ENCODE measurements at regions not wholly inside any gene's neighbourhood (a gene's known extent, or its start where the extent isn't known, plus 50 kb on each side); places are given as distances from the start of the nearest gene placed in this dataset.

DNA sequence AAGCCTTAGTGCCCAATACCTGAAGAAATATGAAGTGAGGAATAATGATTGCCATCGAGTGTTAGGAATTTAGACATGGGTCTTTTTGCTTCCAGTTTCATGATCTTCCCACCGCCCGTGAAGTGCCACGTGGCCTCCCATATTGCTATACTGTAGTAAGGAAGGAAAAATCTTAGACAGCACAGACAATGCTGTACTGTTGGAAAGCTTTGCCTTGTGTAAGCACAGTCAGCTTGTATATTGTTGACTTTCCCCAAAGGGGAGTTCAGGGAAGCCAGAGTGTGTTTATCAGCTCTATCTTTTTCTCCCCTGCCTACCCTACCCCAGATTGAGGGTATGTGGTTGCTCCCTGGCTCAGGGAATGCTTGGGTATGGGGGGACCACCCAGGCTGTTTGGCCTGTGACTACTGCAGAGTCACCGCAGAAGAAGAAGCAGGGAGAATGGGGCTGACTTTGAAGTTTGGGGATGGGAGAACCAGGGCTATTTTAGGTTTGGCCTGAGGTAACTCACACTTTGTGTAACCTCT, 161.8 kb upstream of the MEF2C start:
- DNase-seq: no peak

DNA sequence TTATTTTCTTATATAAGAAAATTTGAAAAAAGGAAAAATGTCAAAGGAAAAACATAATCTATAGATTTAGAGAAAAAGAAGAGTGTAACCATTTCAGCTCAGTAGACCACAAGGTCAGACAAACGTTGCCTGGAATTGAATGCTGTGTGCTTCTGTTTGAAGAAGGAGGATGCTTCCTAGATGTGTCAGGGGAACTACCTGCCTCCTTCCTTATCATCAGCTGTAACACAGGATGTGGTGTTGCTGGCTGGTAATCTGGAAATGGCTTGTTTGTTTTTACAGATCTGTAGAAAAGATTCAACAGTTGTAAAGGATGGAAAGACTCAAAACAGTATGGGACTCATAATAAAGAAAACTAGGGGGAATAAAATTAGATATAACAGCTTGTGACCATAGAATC, 160.7 kb upstream of the MEF2C start:
- no peak for DNase-seq

DNA sequence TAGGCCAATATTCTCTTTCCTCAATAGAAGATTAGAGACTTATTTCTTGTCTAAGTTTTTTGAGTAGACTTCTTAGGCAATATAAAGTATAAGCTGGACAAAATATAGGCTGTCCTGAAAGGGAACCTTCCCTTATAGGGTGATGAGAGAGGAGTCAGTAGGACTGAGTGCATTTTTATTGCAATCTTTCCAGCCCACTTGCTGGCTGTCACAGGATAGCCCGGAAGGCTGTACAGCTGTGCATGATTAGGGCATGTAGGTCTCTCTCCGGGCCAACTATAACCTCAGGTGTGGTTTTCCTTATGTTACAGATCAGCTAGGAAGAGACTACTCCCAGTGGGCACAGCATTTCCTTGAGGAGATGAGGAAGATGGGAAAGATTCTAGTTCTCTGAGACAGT, 159.8 kb upstream of the MEF2C start:
- no peak for DNase-seq

DNA sequence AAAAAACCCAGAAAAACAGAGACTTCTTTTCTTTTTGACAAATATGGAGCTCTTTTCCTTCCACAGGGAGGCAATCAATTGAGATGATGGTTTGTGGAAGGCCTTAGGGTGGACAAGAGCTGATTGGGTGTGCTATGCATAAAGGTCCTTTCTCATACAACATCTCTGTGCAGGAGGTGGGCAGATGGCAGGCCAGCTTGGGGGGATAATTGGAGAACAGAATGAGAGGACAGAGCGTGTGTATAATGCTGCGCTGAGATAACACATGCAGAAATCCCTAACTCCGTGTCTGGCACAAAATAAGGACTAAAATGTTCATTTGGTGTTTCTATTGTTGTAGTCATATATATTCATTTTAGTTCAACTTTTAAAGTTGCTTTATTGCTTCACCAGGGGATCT, 159.0 kb upstream of the MEF2C start:
- no peak for DNase-seq

DNA sequence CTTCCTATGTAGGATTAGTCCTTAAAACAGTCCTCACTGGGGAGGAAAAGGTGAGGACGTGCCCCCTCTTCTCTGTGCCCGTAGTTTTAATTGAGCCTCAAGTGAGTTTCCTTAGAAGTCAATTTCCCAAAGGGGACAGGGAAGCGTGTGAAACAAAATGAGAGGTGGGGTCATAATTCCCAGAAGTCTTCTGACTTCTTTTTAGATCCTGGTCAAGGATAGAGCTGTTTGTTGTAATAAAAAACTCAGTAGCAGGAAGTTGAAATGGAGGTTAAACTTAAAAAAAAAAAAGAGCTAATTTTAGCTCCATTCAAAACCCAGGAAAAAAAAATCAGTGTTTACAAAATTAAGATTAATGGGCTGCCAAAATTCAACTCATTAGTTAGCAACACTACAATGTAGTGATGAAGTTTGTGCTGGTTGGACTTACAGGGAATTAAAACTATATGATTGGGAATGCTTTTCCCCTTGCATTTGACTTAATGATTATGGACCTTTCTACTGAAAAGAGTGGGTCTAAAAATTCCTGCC, 158.3 kb upstream of the MEF2C start:
- no peak for DNase-seq

DNA sequence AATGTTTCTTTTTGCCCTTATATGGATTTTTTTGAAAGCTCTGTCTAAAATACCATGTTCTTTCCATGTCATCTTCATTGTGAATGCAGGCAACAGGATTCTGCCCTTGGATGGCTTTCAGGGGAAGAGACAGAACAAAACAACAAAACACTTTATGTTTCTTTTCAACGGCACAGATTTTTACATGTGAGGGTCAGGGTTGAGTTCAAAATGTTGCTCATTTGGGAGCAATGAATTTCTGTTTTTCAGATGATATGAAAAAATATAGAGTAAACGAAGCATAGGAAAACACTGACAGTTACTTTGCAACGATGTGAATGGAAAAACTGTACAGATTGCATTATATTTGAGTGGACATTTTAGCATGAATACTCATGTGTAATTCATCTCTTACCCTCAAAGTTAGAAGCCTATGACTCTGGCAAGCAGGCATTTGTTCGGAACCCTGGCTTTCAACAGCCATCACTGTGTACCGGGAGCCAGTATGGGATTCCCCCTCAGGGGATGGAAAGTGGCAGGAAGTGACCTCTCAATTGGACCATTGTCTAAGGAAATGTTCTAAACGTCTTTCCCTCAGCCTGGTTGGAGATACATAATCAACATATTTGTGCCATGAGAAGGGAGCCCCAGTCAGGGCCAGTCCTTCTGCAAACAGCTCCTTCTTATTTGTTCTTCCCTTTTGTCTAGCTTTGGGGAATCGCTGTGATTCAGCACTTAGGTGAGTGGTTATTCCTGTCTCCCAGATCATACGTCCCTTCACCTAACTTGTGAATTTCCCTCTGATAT, 153.9 kb upstream of the MEF2C start:
- no peak for DNase-seq

DNA sequence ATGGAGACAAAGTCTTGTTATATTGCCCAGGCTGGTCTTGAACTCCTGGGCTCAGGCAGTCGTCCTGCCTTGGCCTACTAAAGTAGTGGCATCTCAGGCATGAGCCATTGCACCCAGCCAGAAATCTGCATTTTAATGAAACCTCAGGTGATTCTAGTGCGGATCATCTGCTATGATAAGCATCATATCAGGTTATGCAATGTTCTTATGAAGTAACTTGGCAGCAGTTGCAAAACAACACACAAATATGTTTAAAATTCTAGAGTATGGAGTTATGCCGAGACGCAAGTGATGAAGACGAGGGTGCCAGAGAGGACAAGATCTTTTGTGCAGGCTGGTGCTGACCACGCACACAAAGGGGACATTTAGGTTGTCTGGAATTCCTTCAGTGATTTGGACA, 153.2 kb upstream of the MEF2C start:
- DNase-seq: no peak

DNA sequence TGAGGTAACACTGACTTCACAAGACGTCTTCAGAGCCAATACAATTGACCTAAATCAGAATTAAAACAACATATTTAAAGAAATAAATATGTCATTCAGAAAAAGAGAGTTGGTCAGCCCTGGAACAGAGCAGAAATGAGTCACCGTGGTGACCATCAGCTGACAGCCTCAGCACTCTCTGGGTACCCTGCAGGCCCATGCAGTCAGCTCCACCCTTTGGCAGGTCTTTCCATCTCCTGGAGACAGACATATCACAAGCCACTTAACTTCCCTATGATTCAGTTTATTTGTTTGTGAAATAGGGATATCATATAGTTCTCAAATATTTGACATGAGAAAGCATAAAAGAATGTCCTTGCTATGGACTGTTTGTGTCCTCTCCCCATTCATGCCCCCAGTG, 151.6 kb upstream of the MEF2C start:
- no peak for DNase-seq

DNA sequence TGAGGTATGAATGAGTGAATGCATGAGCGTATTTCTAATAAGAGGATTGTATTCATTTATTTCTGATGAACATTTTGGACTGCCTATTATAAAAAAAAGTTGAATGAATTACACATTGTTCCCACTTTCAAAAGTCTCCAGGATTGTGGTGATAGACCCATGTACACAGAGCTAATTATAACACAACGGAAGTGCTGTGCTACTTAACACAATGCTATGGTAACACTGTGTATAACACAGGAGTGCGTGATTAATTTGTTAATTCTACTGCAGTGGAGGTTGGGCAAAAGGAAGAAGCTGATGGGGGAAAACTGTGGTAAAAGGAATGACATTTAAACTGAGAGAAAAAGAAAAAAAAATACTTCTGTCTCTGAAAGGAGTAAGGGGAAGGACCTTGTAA, 147.8 kb upstream of the MEF2C start:
- DNase-seq: no peak

DNA sequence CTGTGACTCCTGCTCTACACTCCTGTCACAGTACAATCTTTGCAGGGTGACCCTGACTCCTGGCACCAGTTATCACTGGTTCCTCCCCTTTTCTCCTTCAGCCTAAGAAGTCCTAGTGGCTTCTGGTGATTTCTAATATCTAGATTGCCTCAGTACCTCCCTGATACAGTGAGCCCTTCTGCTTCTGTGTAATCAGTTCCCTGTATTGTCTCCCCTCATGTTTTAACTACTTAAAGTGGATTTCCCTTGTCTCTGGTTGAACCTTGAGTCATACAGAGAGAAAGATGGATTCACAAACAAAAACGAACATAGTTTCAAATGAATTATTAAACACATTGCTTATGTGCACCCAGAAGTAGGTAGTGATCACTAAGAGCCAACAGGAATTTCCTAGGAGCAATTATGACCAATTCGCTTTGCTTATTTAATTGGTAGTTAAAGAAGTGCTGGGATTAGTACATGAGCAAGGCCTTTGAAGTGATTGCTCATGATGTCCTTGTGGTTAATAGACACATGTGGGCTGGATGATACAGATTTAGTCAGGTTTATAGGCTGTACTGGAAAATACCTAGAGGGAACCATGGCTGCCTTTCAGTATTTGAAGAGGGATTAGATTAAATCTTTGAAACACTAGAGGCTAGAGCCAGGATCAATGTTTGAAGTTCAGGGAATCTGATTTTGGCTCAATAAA, 145.8 kb upstream of the MEF2C start:
- DNase-seq: no peak

DNA sequence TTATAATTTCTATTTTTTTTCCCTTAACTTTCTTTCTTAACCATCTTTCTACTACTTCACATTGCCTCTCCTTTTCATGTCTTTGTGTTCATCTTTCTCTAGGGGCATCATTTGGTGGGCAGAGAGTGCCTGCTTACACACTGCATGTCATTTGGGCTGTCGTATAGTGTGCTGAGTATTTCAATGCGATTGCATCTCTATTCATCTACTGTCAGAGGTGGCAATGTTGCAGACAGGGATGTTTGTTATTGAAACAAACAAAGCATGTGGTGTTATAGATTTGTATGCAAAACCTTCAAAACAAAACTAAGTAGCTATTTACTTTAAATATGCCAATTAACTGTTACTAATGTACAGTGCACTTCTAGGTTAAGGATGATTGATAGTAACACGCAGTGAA, 141.1 kb upstream of the MEF2C start:
- no peak for DNase-seq

DNA sequence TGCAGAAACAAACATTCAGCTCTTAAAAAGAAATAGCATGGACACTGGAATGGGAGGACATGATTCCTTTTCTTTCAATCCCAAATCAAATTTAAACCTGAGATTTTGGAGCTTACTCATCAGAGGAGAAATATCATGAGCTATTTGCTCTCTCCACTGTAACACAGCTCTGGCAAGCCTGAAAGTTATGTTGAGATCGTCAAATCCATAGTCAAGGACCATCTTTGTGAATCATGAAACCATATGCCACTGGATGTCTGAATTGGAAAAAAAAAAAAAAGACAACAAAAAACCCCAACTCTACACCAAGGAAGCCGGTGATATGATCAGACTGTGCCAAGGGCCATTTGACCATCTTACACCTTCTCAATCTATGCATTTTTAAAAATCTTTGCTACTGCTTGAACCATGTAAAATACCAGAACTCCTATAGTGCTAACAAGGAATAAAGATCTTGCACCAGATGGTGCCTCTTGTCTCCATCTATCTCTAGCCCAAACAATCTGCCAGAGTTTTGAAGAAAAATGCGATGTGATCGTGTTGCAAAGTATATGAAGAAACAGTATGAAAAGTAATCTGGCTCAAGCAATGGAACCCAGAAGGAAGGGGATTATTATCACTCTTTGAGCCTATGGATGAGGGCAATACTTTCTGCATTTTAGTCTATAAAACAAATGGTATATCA, 138.1 kb upstream of the MEF2C start:
- no peak for DNase-seq

DNA sequence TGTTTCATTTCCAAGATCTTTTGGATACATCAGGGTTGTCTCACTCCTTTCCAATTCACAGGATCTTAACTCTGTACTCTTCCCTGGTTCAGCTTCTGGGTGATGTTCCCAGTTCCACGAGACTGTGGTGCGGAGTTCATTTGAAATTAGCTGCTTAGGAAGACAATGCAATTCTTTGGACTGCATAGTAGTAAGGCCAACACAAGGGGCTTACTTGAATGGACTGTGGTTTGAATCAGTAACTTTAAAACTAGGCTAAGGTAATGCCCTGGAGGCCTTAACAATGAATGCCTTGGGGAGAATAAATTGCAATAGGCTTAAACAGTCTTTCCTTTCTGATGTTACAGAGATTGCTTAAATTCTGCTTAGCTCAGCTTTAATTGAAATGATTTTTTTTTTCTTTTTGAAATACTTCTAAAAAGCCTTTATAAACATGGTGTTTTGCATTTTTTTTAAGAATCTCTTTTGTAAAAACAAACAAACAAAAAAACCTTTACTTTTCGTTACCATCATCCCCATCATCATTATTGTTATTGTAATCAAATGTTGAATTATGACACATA, 133.8 kb upstream of the MEF2C start:
- no peak for DNase-seq

DNA sequence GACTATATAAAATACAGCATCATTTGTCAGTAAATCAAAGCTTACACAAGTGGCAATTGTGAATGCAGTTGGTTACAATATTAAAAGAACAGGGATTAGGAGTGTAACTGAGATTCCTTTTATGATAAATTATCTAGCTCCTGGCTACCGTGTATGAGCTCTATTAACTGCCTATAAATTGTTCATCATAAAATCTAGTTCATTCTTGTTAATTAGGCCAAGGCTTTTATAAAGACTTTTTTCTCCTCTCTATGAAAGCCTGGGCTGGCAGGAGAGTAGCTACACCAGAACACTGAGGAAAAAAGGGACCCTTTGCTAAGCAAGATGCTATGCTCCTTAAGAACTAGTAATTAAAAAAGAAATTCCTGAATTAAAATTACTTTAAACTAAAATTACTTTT, 132.4 kb upstream of the MEF2C start:
- no peak for DNase-seq

DNA sequence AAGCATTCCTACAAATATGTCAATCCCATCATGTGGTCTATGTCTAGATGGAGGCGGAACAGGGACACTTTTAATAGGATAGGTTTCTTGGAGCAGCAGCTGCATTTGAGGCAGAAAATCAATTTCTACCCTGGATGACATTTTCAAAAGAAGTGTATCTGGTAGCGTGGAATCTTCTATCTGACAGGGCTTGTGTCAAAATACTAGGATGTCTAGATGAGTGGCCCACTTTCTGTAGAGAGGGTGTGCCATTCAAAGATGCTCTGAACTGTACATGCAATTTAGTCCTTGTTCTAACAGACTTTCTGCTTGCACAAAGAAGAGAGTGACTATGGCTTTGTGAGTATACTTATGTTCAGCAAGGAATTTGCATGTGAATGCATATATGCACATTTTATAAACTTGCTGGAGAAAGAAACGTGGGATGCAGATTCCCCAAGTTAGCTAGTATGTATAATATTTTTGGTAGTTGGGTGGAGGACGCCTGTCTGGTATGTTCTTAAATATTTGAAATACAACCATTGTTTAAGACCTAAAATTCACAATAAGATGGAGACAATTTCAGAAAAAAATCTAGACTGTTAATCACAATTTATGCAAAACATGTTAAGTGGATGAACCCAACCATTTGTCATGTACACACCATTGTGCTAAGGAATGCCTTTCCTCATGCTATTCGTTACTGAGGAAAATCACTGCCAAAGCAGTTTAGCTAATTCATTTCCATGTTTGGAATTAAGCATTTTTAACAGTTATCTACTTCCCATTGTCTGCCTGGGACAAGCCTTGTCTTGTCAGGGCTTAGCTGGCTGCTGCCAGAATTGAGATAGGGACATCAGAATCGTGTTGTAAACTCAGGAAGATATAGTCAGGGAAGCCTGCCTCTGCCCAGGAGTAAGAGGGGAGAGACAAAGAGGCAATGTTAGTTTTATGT, 129.1 kb upstream of the MEF2C start:
- no peak for DNase-seq

DNA sequence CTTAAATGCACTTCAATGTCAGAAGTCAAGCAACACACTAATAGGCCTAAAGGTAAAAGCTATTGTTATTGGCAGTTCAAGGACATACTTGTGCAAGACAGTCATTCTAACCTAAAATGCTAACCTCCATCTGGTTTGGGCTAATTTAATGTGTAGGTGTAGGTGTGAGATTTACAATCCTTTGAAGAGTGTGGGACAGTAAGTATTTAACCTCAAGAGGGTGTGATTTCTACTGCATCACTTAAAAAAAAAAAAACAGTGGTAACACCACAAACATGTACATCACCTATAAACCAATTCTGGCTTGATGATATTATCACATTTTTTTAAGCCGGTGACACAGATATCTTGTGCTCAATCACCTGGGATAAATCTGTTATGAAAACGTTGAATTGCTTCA, 127.5 kb upstream of the MEF2C start:
- DNase-seq: no peak

DNA sequence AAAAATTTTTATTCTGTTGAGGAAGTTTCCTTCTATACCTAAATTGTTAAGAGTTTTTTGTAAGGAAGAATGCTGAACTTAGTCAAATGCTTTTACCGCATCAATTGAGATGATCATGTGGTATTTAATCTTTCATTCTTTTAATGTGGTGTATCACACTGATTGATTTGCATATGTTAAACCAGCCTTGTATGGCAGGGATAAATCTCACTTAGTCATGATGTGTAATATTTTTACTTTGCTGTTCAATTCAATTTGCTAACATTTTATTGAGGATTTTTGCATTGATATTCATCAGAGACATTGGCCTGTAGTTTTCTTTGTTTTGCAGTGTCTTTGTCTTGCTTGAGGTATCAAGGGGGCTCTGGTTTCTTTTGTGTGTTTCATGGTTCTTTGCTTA, 125.3 kb upstream of the MEF2C start:
- DNase-seq: no peak

DNA sequence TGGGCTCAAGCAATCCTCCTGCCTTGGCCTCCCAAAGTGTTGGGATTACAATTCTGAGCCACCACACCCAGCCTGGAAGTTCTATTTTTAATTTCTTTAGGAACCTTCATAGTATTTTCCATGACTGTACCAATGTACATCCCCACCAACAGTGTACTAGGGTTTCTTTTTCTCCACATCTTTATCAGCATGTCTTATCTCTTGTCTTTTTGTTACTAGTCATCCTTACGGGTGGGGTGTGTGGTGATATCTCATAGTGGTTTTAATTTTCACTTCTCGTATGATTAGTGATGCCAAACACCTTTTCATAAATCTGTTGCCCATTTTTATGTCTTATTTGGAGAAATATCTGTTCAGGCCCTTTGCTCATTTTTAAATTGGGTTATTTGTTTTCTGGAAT, 123.0 kb upstream of the MEF2C start:
- no peak for DNase-seq

DNA sequence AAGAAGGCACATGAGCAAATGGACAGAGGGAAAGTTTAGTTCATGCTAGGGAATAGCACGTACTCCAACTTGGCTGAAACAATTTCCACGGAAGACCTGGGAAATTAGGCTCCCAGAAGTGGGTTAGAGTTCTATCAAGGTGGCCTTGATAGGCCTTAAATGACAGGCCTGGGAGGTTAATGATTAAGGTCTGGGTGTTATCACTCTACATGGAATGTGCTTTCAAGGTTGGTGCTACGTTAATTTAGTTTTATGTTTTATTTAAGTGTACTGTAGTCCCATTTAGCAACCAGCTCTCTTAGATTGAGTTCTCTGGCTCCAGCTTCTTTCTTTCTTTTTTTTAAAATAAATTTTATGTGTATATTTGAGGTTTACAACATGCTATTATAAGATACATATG, 121.4 kb upstream of the MEF2C start:
- DNase-seq: no peak

DNA sequence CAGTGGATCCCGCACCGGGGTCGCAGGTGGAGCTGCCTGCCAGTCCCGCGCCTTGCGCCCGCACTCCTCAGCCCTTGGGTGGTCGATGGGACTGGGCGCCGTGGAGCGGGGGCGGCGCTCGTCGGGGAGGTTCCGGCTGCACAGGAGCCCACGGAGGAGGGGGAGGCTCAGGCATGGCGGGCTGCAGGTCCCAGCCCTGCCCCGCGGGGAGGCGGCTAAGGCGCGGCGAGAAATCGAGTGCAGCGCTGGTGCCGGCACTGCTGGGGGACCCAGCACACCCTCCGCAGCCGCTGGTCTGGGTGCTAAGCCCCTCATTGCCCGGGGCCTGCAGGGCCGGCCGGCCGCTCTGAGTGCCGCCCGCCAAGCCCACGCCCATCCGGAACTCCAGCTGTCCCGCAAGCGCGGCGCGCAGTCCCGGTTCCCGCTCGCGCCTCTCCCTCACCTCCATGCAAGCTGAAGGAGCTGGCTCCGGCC, 120.6 kb upstream of the MEF2C start:
- no peak for DNase-seq

DNA sequence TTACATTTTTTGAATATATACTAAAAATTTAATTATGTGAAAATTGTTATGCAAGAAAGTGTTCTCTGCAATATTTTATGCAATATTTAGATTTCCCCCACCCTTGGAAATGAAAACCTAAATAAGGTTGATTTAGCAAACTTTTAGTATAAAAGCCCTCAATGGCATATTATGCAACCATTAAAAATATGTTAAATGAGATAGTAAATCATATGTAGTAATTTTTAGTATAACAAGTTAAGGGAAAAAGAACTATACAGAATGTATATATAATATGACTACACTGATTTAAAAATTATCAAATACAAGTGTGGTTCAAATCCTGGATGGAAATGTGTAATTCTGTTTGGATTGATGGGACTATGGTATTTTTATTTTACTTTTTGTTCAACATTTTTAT, 116.9 kb upstream of the MEF2C start:
- no peak for DNase-seq

DNA sequence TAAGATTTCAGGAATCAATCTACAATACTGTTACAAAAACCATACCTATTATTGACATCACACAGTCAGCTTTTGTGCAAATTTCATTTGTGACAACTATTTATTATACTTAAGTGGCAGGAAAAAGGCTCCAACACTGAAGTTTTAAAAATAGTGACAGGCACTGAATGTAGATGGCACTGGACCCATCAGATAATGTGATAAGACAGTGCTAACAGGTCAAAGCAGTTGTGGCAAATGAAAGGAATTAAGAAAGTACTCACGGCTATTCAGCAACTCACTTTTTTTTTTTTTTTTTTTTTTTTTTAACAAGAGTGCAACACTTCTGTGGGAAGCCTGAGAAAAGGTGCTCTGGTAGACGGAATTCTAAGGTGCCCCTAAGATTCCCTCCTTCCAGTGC, 115.0 kb upstream of the MEF2C start:
- no peak for DNase-seq

Data from stimulated activated CD4-positive, alpha-beta T cell treated with anti-CD3 and anti-CD28 coated beads, Interleukin-15, amount 100 ng/mL, for 24 hours (primary cell).